Stimulated activated naive CD8-positive, alpha-beta T cell treated with anti-CD3 and anti-CD28 coated beads, Interleukin-15, Interleukin-2, amounts not matched to agents 100 ng/mL and 50 ng/mL, for 24 hours (primary cell): ENCODE measurements at regions not wholly inside any gene's neighbourhood (a gene's known extent, or its start where the extent isn't known, plus 50 kb on each side); places are given as distances from the start of the nearest gene placed in this dataset.

Experiments used
- H3K27ac Mint-ChIP-seq: one replicate; pipeline ENCODE4 v1.8.0; 2021; ENCODE audit warnings: mild to moderate bottlenecking, mixed read lengths
- H3K27me3 Mint-ChIP-seq: one replicate; pipeline ENCODE4 v1.8.0; 2021; ENCODE audit warnings: mixed read lengths
- H3K36me3 Mint-ChIP-seq: one replicate; pipeline ENCODE4 v1.8.0; 2021; ENCODE audit warnings: low read depth, mixed read lengths
- H3K4me1 Mint-ChIP-seq: one replicate; pipeline ENCODE4 v1.8.0; 2021; ENCODE audit warnings: low read depth, mixed read lengths
- H3K4me3 Mint-ChIP-seq: one replicate; pipeline ENCODE4 v1.8.0; 2021; ENCODE audit warnings: mild to moderate bottlenecking, mixed read lengths
- H3K9me3 Mint-ChIP-seq: one replicate; pipeline ENCODE4 v1.8.0; 2021; ENCODE audit warnings: mixed read lengths

GRCh38 chr15:39320355-39320754 lies 260.5 kb upstream of the THBS1 start:
- H3K4me1 Mint-ChIP-seq: no peaks in the 10 kb centered on the region
- no peaks in the 10 kb centered on the region for H3K36me3 Mint-ChIP-seq
- H3K9me3 Mint-ChIP-seq: peaks cover 6% of the 10 kb centered on the region
- H3K27ac Mint-ChIP-seq: no peak overlapping the region
- H3K27me3 Mint-ChIP-seq: peaks cover 11% of the 10 kb centered on the region
- no peak overlapping the region for H3K4me3 Mint-ChIP-seq

- peaks cover 11% of the 10 kb centered on the region for H3K27me3 Mint-ChIP-seq
These were observed 260.0 kb upstream of the THBS1 start for GRCh38 chr15:39320886-39321285.

GRCh38 chr15:39321977-39322376 lies 258.9 kb upstream of the THBS1 start:
- Mint-ChIP-seq H3K36me3 (no peaks in the 10 kb centered on the region), H3K4me1 (no peaks in the 10 kb centered on the region), H3K27me3 (peaks cover 18% of the 10 kb centered on the region), H3K4me3 (no peak overlapping the region), H3K27ac (no peak overlapping the region), H3K9me3 (peaks cover 6% of the 10 kb centered on the region)

More at GRCh38 chr15:39320886-39321285, 260.0 kb upstream of the THBS1 start:
- no peak overlapping the region for H3K27ac Mint-ChIP-seq
- H3K4me3 Mint-ChIP-seq: no peak overlapping the region
- H3K4me1 Mint-ChIP-seq: no peaks in the 10 kb centered on the region
- no peaks in the 10 kb centered on the region for H3K36me3 Mint-ChIP-seq
- H3K9me3 Mint-ChIP-seq: peaks cover 6% of the 10 kb centered on the region

GRCh38 chr15:39323157-39323556 lies 257.7 kb upstream of the THBS1 start:
- Mint-ChIP-seq H3K4me3 (no peak overlapping the region), H3K27ac (no peak overlapping the region), H3K9me3 (peaks cover 6% of the 10 kb centered on the region), H3K27me3 (peaks cover 18% of the 10 kb centered on the region), H3K36me3 (no peaks in the 10 kb centered on the region), H3K4me1 (no peaks in the 10 kb centered on the region)

GRCh38 chr15:39323706-39324105 lies 257.2 kb upstream of the THBS1 start:
- Mint-ChIP-seq H3K4me1 (no peaks in the 10 kb centered on the region), H3K36me3 (no peaks in the 10 kb centered on the region), H3K4me3 (no peak overlapping the region), H3K9me3 (peaks cover 6% of the 10 kb centered on the region), H3K27me3 (peaks cover 15% of the 10 kb centered on the region), H3K27ac (no peak overlapping the region)

- Mint-ChIP-seq H3K27ac (no peak overlapping the region), H3K27me3 (peaks cover 15% of the 10 kb centered on the region), H3K4me1 (no peaks in the 10 kb centered on the region), H3K4me3 (no peak overlapping the region), H3K36me3 (no peaks in the 10 kb centered on the region), H3K9me3 (no peaks in the 10 kb centered on the region)
These were observed 254.4 kb upstream of the THBS1 start for GRCh38 chr15:39326306-39326975.

- H3K9me3 Mint-ChIP-seq: no peaks in the 10 kb centered on the region
- no peak overlapping the region for H3K4me3 Mint-ChIP-seq
- peaks cover 15% of the 10 kb centered on the region for H3K27me3 Mint-ChIP-seq
- no peaks in the 10 kb centered on the region for H3K4me1 Mint-ChIP-seq
- no peaks in the 10 kb centered on the region for H3K36me3 Mint-ChIP-seq
- no peak overlapping the region for H3K27ac Mint-ChIP-seq
These were observed 253.7 kb upstream of the THBS1 start for GRCh38 chr15:39327005-39327730.

- peaks cover 11% of the 10 kb centered on the region for H3K27me3 Mint-ChIP-seq
- H3K4me1 Mint-ChIP-seq: no peaks in the 10 kb centered on the region
- no peak overlapping the region for H3K27ac Mint-ChIP-seq
- H3K4me3 Mint-ChIP-seq: no peak overlapping the region
- no peaks in the 10 kb centered on the region for H3K9me3 Mint-ChIP-seq
- no peaks in the 10 kb centered on the region for H3K36me3 Mint-ChIP-seq
These were observed 250.8 kb upstream of the THBS1 start for GRCh38 chr15:39330061-39330460.

GRCh38 chr15:39331584-39331983 lies 249.3 kb upstream of the THBS1 start:
- no peaks in the 10 kb centered on the region for H3K4me1 Mint-ChIP-seq
- H3K4me3 Mint-ChIP-seq: no peak overlapping the region
- peaks cover 4% of the 10 kb centered on the region for H3K27me3 Mint-ChIP-seq
- no peaks in the 10 kb centered on the region for H3K9me3 Mint-ChIP-seq
- H3K36me3 Mint-ChIP-seq: no peaks in the 10 kb centered on the region
- H3K27ac Mint-ChIP-seq: no peak overlapping the region

- Mint-ChIP-seq H3K4me3 (no peak overlapping the region), H3K36me3 (no peaks in the 10 kb centered on the region), H3K27me3 (no peaks in the 10 kb centered on the region), H3K4me1 (no peaks in the 10 kb centered on the region), H3K9me3 (no peaks in the 10 kb centered on the region), H3K27ac (no peak overlapping the region)
These were observed 248.0 kb upstream of the THBS1 start for GRCh38 chr15:39332846-39333245.

- no peaks in the 10 kb centered on the region for H3K27me3 Mint-ChIP-seq
- no peak overlapping the region for H3K4me3 Mint-ChIP-seq
These were observed 247.5 kb upstream of the THBS1 start for GRCh38 chr15:39333393-39333792.

GRCh38 chr15:39333896-39334295 lies 247.0 kb upstream of the THBS1 start:
- no peaks in the 10 kb centered on the region for H3K36me3 Mint-ChIP-seq
- no peaks in the 10 kb centered on the region for H3K9me3 Mint-ChIP-seq
- no peak overlapping the region for H3K4me3 Mint-ChIP-seq
- H3K4me1 Mint-ChIP-seq: no peaks in the 10 kb centered on the region
- no peak overlapping the region for H3K27ac Mint-ChIP-seq
- no peaks in the 10 kb centered on the region for H3K27me3 Mint-ChIP-seq

More at GRCh38 chr15:39333393-39333792, 247.5 kb upstream of the THBS1 start:
- H3K27ac Mint-ChIP-seq: no peak overlapping the region
- no peaks in the 10 kb centered on the region for H3K4me1 Mint-ChIP-seq
- no peaks in the 10 kb centered on the region for H3K36me3 Mint-ChIP-seq
- no peaks in the 10 kb centered on the region for H3K9me3 Mint-ChIP-seq

GRCh38 chr15:39336926-39337325 lies 244.0 kb upstream of the THBS1 start:
- no peaks in the 10 kb centered on the region for H3K9me3 Mint-ChIP-seq
- no peak overlapping the region for H3K4me3 Mint-ChIP-seq
- H3K4me1 Mint-ChIP-seq: no peaks in the 10 kb centered on the region
- H3K27me3 Mint-ChIP-seq: no peaks in the 10 kb centered on the region
- no peak overlapping the region for H3K27ac Mint-ChIP-seq
- H3K36me3 Mint-ChIP-seq: no peaks in the 10 kb centered on the region

GRCh38 chr15:39338251-39338650 lies 242.6 kb upstream of the THBS1 start:
- no peak overlapping the region for H3K4me3 Mint-ChIP-seq
- no peaks in the 10 kb centered on the region for H3K4me1 Mint-ChIP-seq
- no peak overlapping the region for H3K27ac Mint-ChIP-seq
- no peaks in the 10 kb centered on the region for H3K9me3 Mint-ChIP-seq
- H3K27me3 Mint-ChIP-seq: no peaks in the 10 kb centered on the region
- no peaks in the 10 kb centered on the region for H3K36me3 Mint-ChIP-seq

- Mint-ChIP-seq H3K27ac (no peak overlapping the region), H3K4me1 (no peaks in the 10 kb centered on the region), H3K36me3 (no peaks in the 10 kb centered on the region)
These were observed 239.8 kb upstream of the THBS1 start for GRCh38 chr15:39340903-39341645.

More at GRCh38 chr15:39340903-39341645, 239.8 kb upstream of the THBS1 start:
- Mint-ChIP-seq H3K4me3 (no peak overlapping the region), H3K27me3 (no peaks in the 10 kb centered on the region), H3K9me3 (no peaks in the 10 kb centered on the region)
